GM12878 (cell line): ENCODE measurements at regions not wholly inside any gene's neighbourhood (a gene's known extent, or its start where the extent isn't known, plus 50 kb on each side); places are given as distances from the start of the nearest gene placed in this dataset.

Experiments used
- ATAC-seq: fragments of 200-7000 bp; cut with Tn5 transposase; 3 replicates; pipeline ENCODE4 v1.9.1; 2020; ENCODE audit warnings: mild to moderate bottlenecking, moderate library complexity
- BruUV-seq: library from RNA; stranded (reverse); fragments of 400-500 nt; replicated peaks from 2 replicates; lab custom pipeline; 2021; lab: Mats Ljungman, UMichigan
- CTCF ChIA-PET: fragments of 300-600 bp; sonication (Branson Sonifier 250); formaldehyde crosslinking; extraction: SDS; loops from one replicate; lab custom pipeline; 2021; ENCODE audit warnings: inconsistent platforms; lab: Yijun Ruan, JAX
- POLR2A ChIA-PET: fragments of 350-600 bp; formaldehyde crosslinking; extraction: SDS; loops from one replicate; lab custom pipeline; 2021; ENCODE audit warnings: inconsistent platforms; lab: Charles Lee
- RAD21 ChIA-PET: fragments of 300-600 bp; sonication (Branson Sonifier 250); formaldehyde crosslinking; loops from one replicate; lab custom pipeline; 2023; ENCODE audit warnings: antibody characterized with exemption; ENCODE audit not compliant: unreplicated experiment; lab: Charles Lee
- SMC1A ChIA-PET: fragments of 300-600 bp; sonication (Branson Sonifier 250); formaldehyde crosslinking; loops from one replicate; lab custom pipeline; 2023; ENCODE audit not compliant: unreplicated experiment, uncharacterized antibody; lab: Charles Lee
- DNase-seq: peaks from one replicate; pipeline ENCODE4 v3.0.0-alpha.2; 2011; ENCODE audit warnings: low read depth, low spot score
- FAIRE-seq: peaks from 3 replicates; lab custom pipeline; 2011; peaks lifted over from hg19 to GRCh38; lab: Jason Lieb, UNC
- H2AFZ ChIP-seq: 2 replicates; pipeline ENCODE4 v1.6.0; 2011; ENCODE audit warnings: low read depth, low read length, control low read depth; ENCODE audit not compliant: control insufficient read depth
- H3K27ac ChIP-seq: 2 replicates; pipeline ENCODE4 v1.5.1; 2011; ENCODE audit warnings: control low read depth; ENCODE audit not compliant: control insufficient read depth, insufficient read depth
- H3K27me3 ChIP-seq, 2 experiments: replicated peaks in 1 of 2; 2 replicates each; pipeline versions ENCODE4 v1.6.0 to v1.6.1; 2011; ENCODE audit warnings: low read length in 1 of 2; ENCODE audit not compliant: control insufficient read depth in 2 of 2, insufficient read depth in 2 of 2
- H3K36me3 ChIP-seq, 2 experiments: 2 replicates each; pipeline ENCODE4 v1.5.1; 2011; ENCODE audit warnings: low read length in 1 of 2; ENCODE audit not compliant: control insufficient read depth in 2 of 2, insufficient read depth in 2 of 2
- H3K4me1 ChIP-seq: 2 replicates; pipeline ENCODE4 v1.6.1; 2011; ENCODE audit warnings: mild to moderate bottlenecking, low read length, moderate library complexity, mixed read lengths; ENCODE audit not compliant: control insufficient read depth, insufficient read depth
- H3K4me2 ChIP-seq: 2 replicates; pipeline ENCODE4 v1.6.0; 2011; ENCODE audit warnings: control low read depth; ENCODE audit not compliant: control insufficient read depth, insufficient read depth
- H3K4me3 ChIP-seq: fragments of 200-600 bp; sonication (generic); 2 replicates; pipeline ENCODE4 v1.5.1; 2016
- H3K79me2 ChIP-seq: 2 replicates; pipeline ENCODE4 v1.6.0; 2011; ENCODE audit warnings: low read length; ENCODE audit not compliant: control insufficient read depth, insufficient read depth
- H3K9ac ChIP-seq: 2 replicates; pipeline ENCODE4 v1.8.0; 2011; ENCODE audit warnings: low read length, control low read depth, mixed read lengths; ENCODE audit not compliant: control insufficient read depth, insufficient read depth
- H3K9me3 ChIP-seq: replicated peaks from 3 replicates; pipeline ENCODE4 v1.5.1; 2011; ENCODE audit warnings: mild to moderate bottlenecking, low read length; ENCODE audit not compliant: control insufficient read depth, insufficient read depth
- H4K20me1 ChIP-seq: 2 replicates; pipeline ENCODE4 v1.6.0; 2011; ENCODE audit not compliant: control insufficient read depth, insufficient read depth
- BHLHE40 ChIP-seq, 2 experiments: fragments of 450-650 bp in 1 of 2; IDR thresholded peaks; 2 replicates each; pipeline ENCODE4 v1.6.1; 2011 to 2017; ENCODE audit warnings: low read depth in 2 of 2, borderline replicate concordance in 1 of 2, improper control_type of control experiment in 1 of 2, low read length in 1 of 2, mild to moderate bottlenecking in 1 of 2
- BMI1 ChIP-seq: fragments of 450-650 bp; IDR thresholded peaks from 2 replicates; pipeline ENCODE4 v1.6.1; 2016; ENCODE audit warnings: mild to moderate bottlenecking, moderate library complexity, borderline replicate concordance
- CEBPB ChIP-seq, 2 experiments: fragments of 150-350 bp in 1 of 2; IDR thresholded peaks; 2 replicates each; pipeline ENCODE4 v1.6.1; 2012 to 2014; ENCODE audit warnings: low read depth in 2 of 2, low read length in 2 of 2, borderline replicate concordance in 1 of 2, inconsistent platforms in 1 of 2
- E2F4 ChIP-seq: IDR thresholded peaks from 2 replicates; pipeline ENCODE4 v1.6.1; 2012; ENCODE audit warnings: low read depth, low read length, improper control_type of control experiment
- ELK1 ChIP-seq: IDR thresholded peaks from 2 replicates; pipeline ENCODE4 v1.6.1; 2012; ENCODE audit warnings: low read depth, low read length, improper control_type of control experiment
- HDAC2 ChIP-seq: fragments of 200-600 bp; sonication (generic); IDR thresholded peaks from 2 replicates; pipeline ENCODE4 v1.6.1; 2017
- HDAC6 ChIP-seq: fragments of 200-600 bp; sonication (generic); IDR thresholded peaks from one replicate; pipeline ENCODE4 v1.8.0; 2017; ENCODE audit warnings: antibody characterized with exemption; ENCODE audit not compliant: unreplicated experiment
- NFIC ChIP-seq: IDR thresholded peaks from 2 replicates; pipeline ENCODE4 v1.6.1; 2012; ENCODE audit warnings: low read depth, mild to moderate bottlenecking, inconsistent platforms, low read length, moderate library complexity
- NR2F1 ChIP-seq: fragments of 450-650 bp; conservative IDR thresholded peaks from 2 replicates; pipeline ENCODE4 v1.6.1; 2017; ENCODE audit warnings: mild to moderate bottlenecking
- PML ChIP-seq: IDR thresholded peaks from 2 replicates; pipeline ENCODE4 v1.6.1; 2012; ENCODE audit warnings: low read length, inconsistent platforms
- POLR2AphosphoS5 ChIP-seq: IDR thresholded peaks from 2 replicates; pipeline ENCODE4 v1.6.1; 2011; ENCODE audit warnings: mild to moderate bottlenecking, low read length, inconsistent platforms
- RB1 ChIP-seq: fragments of 450-650 bp; formaldehyde crosslinking; IDR thresholded peaks from 2 replicates; pipeline ENCODE4 v1.6.1; 2017; ENCODE audit warnings: mild to moderate bottlenecking, borderline replicate concordance
- RELB ChIP-seq: fragments of 450-650 bp; IDR thresholded peaks from 2 replicates; pipeline ENCODE4 v1.6.1; 2017; ENCODE audit warnings: low read depth, mild to moderate bottlenecking, moderate library complexity
- RFX5 ChIP-seq: IDR thresholded peaks from 2 replicates; pipeline ENCODE4 v1.6.1; 2011; ENCODE audit warnings: low read depth, low read length, improper control_type of control experiment
- SUPT20H ChIP-seq: IDR thresholded peaks from 2 replicates; pipeline ENCODE4 v1.6.1; 2011; ENCODE audit warnings: low read depth, mild to moderate bottlenecking, low read length, moderate library complexity, borderline replicate concordance; ENCODE audit not compliant: control insufficient read depth
- SUZ12 ChIP-seq: fragments of 200-600 bp; sonication (generic); IDR thresholded peaks from one replicate; pipeline ENCODE4 v1.6.1; 2018; ENCODE audit warnings: antibody characterized with exemption, mild to moderate bottlenecking; ENCODE audit not compliant: unreplicated experiment
- TARDBP ChIP-seq: IDR thresholded peaks from 2 replicates; pipeline ENCODE4 v1.6.1; 2016; ENCODE audit warnings: borderline replicate concordance
- ZBED1 ChIP-seq: IDR thresholded peaks from 2 replicates; pipeline ENCODE4 v1.6.1; 2016; ENCODE audit warnings: borderline replicate concordance
- ZNF622 ChIP-seq: fragments of 450-650 bp; IDR thresholded peaks from 2 replicates; pipeline ENCODE4 v1.6.1; 2017; ENCODE audit warnings: mild to moderate bottlenecking, inconsistent platforms
- ZZZ3 ChIP-seq: IDR thresholded peaks from 2 replicates; pipeline ENCODE4 v1.6.1; 2011; ENCODE audit warnings: low read depth; ENCODE audit not compliant: control insufficient read depth, insufficient read length
- WGBS: methylation state at CpG from one replicate; pipeline ENCODE4 v1.1.6; 2016; ENCODE audit warnings: low lambda C conversion rate; ENCODE audit not compliant: insufficient replicate concordance, insufficient coverage; ENCODE audit errors: missing lambda C conversion rate; 5-methylcytosine and 5-hydroxymethylcytosine counted together
- in situ Hi-C: fragments of 300-500 bp; cut with MboI; formaldehyde crosslinking; loops from 9 replicates; pipeline ENCODE4 v1.14.3; 2018; ENCODE audit warnings: mixed read lengths
- intact Hi-C: fragments of 100-400 bp; cut with micrococcal nuclease; formaldehyde crosslinking; loops from one replicate; pipeline ENCODE4 v1.14.2; 2022; ENCODE audit not compliant: unreplicated experiment

GRCh38 chr5:43840424-43841125 is 237.6 kb downstream of the NNT start:
- no peak for ATAC-seq
- ChIA-PET SMC1A (interaction anchor here (1.5 kb wide), 1 partner anchor 8 kb away, joined by 3 read pairs; no protein-coding TSS in a partner anchor), RAD21 (no interaction called here), POLR2A (no interaction called here), CTCF (no interaction called here)
- H3K9me3 ChIP-seq, result no peaks in the 10 kb centered on the region
- H3K79me2 ChIP-seq, result no peaks in the 10 kb centered on the region
- no peaks in the 10 kb centered on the region for H3K27me3 ChIP-seq
- H3K36me3 ChIP-seq, result no peaks in the 10 kb centered on the region
- H2AFZ ChIP-seq, result no peak overlapping the region
- H3K4me3 ChIP-seq, result no peak overlapping the region
- TF ChIP-seq HDAC6 (no peak), POLR2AphosphoS5 (no peak), PML (no peak), ZZZ3 (no peak), CEBPB (IDR thresholded peaks at IDR 0.05; ENCODE audit: borderline replicate concordance in 1 of 2, low read depth in 2 of 2, low read length in 2 of 2) (no peak), ZBED1 (no peak), ZNF622 (no peak), E2F4 (no peak), HDAC2 (no peak), SUZ12 (no peak), NR2F1 (no peak), RB1 (no peak), BHLHE40 (IDR thresholded peaks at IDR 0.05; ENCODE audit: borderline replicate concordance in 1 of 2, low read depth in 2 of 2, low read length in 1 of 2) (no peak), RELB (no peak), SUPT20H (no peak), BMI1 (no peak), TARDBP (no peak), NFIC (no peak), ELK1 (no peak), RFX5 (no peak)
- BruUV-seq, result no TSS peak
- intact Hi-C loops, result no loop called here
- in situ Hi-C loops, result no loop called here
- FAIRE-seq, result no peak
- 32% methylated on average over 4 of the region's 4 CpGs for WGBS
- H4K20me1 ChIP-seq, result no peaks in the 10 kb centered on the region
- H3K27ac ChIP-seq, result no peak overlapping the region
- no peak overlapping the region for H3K9ac ChIP-seq
- H3K4me2 ChIP-seq, result no peak overlapping the region
- H3K4me1 ChIP-seq, result no peaks in the 10 kb centered on the region
- no peak for DNase-seq
